A549 (cell line): ENCODE measurements at regions not wholly inside any gene's neighbourhood (a gene's known extent, or its start where the extent isn't known, plus 50 kb on each side); places are given as distances from the start of the nearest gene placed in this dataset.

ENCODE experiments used
- ATAC-seq, 2 experiments: fragments of 200-7000 bp in 1 of 2; fragments of >200 bp in 1 of 2; cut with Nextera tagmentation in 1 of 2; cut with Tn5 transposase in 1 of 2; 3 replicates each; pipeline versions ENCODE4 v1.8.0 to v1.9.1; 2018 to 2020; ENCODE audit warnings: mild to moderate bottlenecking in 1 of 2, moderate library complexity in 1 of 2
- CTCF ChIA-PET: fragments of 300-600 bp; sonication (Branson Sonifier 250); formaldehyde crosslinking; extraction: SDS; loops from one replicate; lab custom pipeline; 2021; ENCODE audit warnings: antibody characterized with exemption, inconsistent platforms; lab: Yijun Ruan, JAX
- POLR2A ChIA-PET: fragments of 350-600 bp; formaldehyde crosslinking; extraction: SDS; loops from one replicate; lab custom pipeline; 2021; ENCODE audit warnings: antibody characterized with exemption, inconsistent platforms; lab: Yijun Ruan, JAX
- DNase-seq, 2 experiments: peaks; one replicate each; pipeline versions ENCODE4 v3.0.0 to v3.0.0-alpha.2; 2011 to 2016; ENCODE audit warnings: low read depth in 1 of 2, low spot score in 1 of 2
- FAIRE-seq: peaks from 2 replicates; lab custom pipeline; 2011; peaks lifted over from hg19 to GRCh38; lab: Jason Lieb, UNC
- H3K27ac ChIP-seq, 2 experiments: fragments of >200 bp; sonication (Bioruptor Twin); formaldehyde crosslinking; 3 replicates each; pipeline ENCODE4 v1.5.1; 2016 to 2017
- H3K4me1 ChIP-seq: fragments of >200 bp; sonication (Bioruptor Twin); formaldehyde crosslinking; 3 replicates; pipeline ENCODE4 v1.6.1; 2016
- H3K4me2 ChIP-seq: fragments of >200 bp; sonication (Bioruptor Twin); formaldehyde crosslinking; 3 replicates; pipeline ENCODE4 v1.6.1; 2016
- H3K4me3 ChIP-seq: fragments of >200 bp; sonication (Bioruptor Twin); formaldehyde crosslinking; 3 replicates; pipeline ENCODE4 v1.5.1; 2016
- H3K9me3 ChIP-seq: fragments of >200 bp; sonication (Bioruptor Twin); formaldehyde crosslinking; 3 replicates; pipeline ENCODE4 v1.6.1; 2016
- ATOH8 ChIP-seq: fragments of 250-450 bp; sonication (Bioruptor Pico); IDR thresholded peaks from 2 replicates; pipeline ENCODE4 v1.5.0; 2020; ENCODE audit warnings: low read depth, mild to moderate bottlenecking, moderate library complexity
- CBX8 ChIP-seq: fragments of 200-600 bp; sonication (generic); IDR thresholded peaks from 2 replicates; pipeline ENCODE4 v1.6.1; 2016
- CHD2 ChIP-seq: fragments of 150-350 bp; IDR thresholded peaks from 2 replicates; pipeline ENCODE4 v1.6.1; 2014; ENCODE audit warnings: low read length; ENCODE audit not compliant: partially characterized antibody
- EHF ChIP-seq: fragments of 250-450 bp; sonication (Bioruptor Pico); IDR thresholded peaks from 2 replicates; pipeline ENCODE4 v1.5.0; 2020; ENCODE audit warnings: mild to moderate bottlenecking
- ESRRA ChIP-seq: fragments of 150-350 bp; IDR thresholded peaks from 2 replicates; pipeline ENCODE4 v1.6.1; 2014; ENCODE audit warnings: mild to moderate bottlenecking, low read length, borderline replicate concordance
- FOXS1 ChIP-seq: fragments of 250-450 bp; sonication (Bioruptor Pico); IDR thresholded peaks from 2 replicates; pipeline ENCODE4 v1.5.0; 2020; ENCODE audit warnings: mild to moderate bottlenecking, moderate library complexity
- HDAC2 ChIP-seq: fragments of 200-600 bp; sonication (generic); IDR thresholded peaks from 2 replicates; pipeline ENCODE4 v1.6.1; 2016
- HEYL ChIP-seq: fragments of 250-450 bp; sonication (Bioruptor Pico); IDR thresholded peaks from 2 replicates; pipeline ENCODE4 v1.8.0; 2021; ENCODE audit warnings: mild to moderate bottlenecking, moderate library complexity
- HOXA7 ChIP-seq: fragments of 250-450 bp; sonication (Bioruptor Pico); IDR thresholded peaks from 2 replicates; pipeline ENCODE4 v1.5.0; 2020; ENCODE audit warnings: mild to moderate bottlenecking, moderate library complexity
- JUNB ChIP-seq: fragments of >200 bp; sonication (Bioruptor Twin); formaldehyde crosslinking; IDR thresholded peaks from 2 replicates; pipeline ENCODE4 v1.6.1; 2016
- KDM5A ChIP-seq: fragments of 200-600 bp; sonication (generic); IDR thresholded peaks from 2 replicates; pipeline ENCODE4 v1.6.1; 2016; ENCODE audit warnings: antibody characterized with exemption, mild to moderate bottlenecking
- NFE2L2 ChIP-seq: fragments of 150-350 bp; conservative IDR thresholded peaks from 2 replicates; pipeline ENCODE4 v1.6.1; 2014; ENCODE audit warnings: low read length
- NR3C1 ChIP-seq: fragments of >200 bp; sonication (Bioruptor Twin); formaldehyde crosslinking; IDR thresholded peaks from 3 replicates; pipeline ENCODE4 v1.6.1; 2017
- POLR2A ChIP-seq: IDR thresholded peaks from 2 replicates; pipeline ENCODE4 v1.6.1; 2012; ENCODE audit warnings: mild to moderate bottlenecking, low read length
- RFX5 ChIP-seq: fragments of 450-650 bp; IDR thresholded peaks from 2 replicates; pipeline ENCODE4 v1.7.1; 2014; ENCODE audit warnings: antibody characterized with exemption, mild to moderate bottlenecking, moderate library complexity
- SMC3 ChIP-seq: fragments of >200 bp; sonication (Bioruptor Twin); formaldehyde crosslinking; IDR thresholded peaks from 3 replicates; pipeline ENCODE4 v1.6.1; 2018; ENCODE audit warnings: inconsistent platforms
- TFCP2L1 ChIP-seq: fragments of 250-450 bp; sonication (Bioruptor Pico); IDR thresholded peaks from 2 replicates; pipeline ENCODE4 v1.5.0; 2021; ENCODE audit warnings: mild to moderate bottlenecking
- ZC3H11A ChIP-seq: fragments of 450-650 bp; IDR thresholded peaks from 2 replicates; pipeline ENCODE4 v1.6.1; 2014; ENCODE audit warnings: antibody characterized with exemption, mild to moderate bottlenecking
- ZSCAN20 ChIP-seq: fragments of 250-450 bp; sonication (Bioruptor Pico); IDR thresholded peaks from 2 replicates; pipeline ENCODE4 v1.8.0; 2022; ENCODE audit warnings: mild to moderate bottlenecking, moderate library complexity
- WGBS: methylation state at CpG from one replicate; pipeline ENCODE4 v1.1.6; 2017; ENCODE audit errors: missing lambda C conversion rate; 5-methylcytosine and 5-hydroxymethylcytosine counted together
- TF ChIP-seq, protein P1 (sequence below): fragments of >200 bp; sonication (Bioruptor Twin); formaldehyde crosslinking; IDR thresholded peaks from 3 replicates; pipeline ENCODE4 v1.5.1; 2016
- TF ChIP-seq, protein P2 (sequence below): fragments of >200 bp; sonication (Bioruptor Twin); formaldehyde crosslinking; IDR thresholded peaks from 3 replicates; pipeline ENCODE4 v1.6.1; 2016

DNA sequence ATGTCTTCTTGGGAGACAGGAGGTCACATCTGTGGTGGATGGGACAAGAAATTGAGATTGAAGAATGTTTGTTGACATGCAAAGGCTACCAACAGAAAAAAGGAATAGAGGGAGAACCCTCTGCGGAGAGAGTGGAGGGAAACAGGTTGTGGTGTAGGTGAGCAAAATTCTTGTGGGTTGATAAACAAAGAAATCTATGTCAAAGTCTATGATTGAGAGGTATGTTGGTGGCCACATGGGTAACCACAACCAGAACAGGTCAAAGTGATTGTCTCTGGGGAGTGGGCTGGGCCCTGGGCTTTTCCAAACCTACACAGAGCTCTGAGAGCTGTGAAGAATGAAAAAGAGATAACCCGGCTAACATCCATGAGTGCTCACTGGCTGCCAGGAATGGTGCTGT is 62.8 kb upstream of the NCK2 start:
- no peak overlapping the region for H3K4me2 ChIP-seq
- 77% methylated on average over 2 of the region's 2 CpGs for WGBS
- no peak overlapping the region for H3K27ac ChIP-seq
- no peak for DNase-seq
- no peaks in the 10 kb centered on the region for H3K4me1 ChIP-seq
- CTCF ChIA-PET = no interaction called here
- no peak for ATAC-seq
- TF ChIP-seq FOXS1 (CRISPR knock-in tag) = no peak
- no peak for TF ChIP-seq CHD2
- no peak for TF ChIP-seq RFX5
- POLR2A ChIA-PET = no interaction called here
- no peak for FAIRE-seq
- no peaks in the 10 kb centered on the region for H3K9me3 ChIP-seq
- no peak overlapping the region for H3K4me3 ChIP-seq

DNA sequence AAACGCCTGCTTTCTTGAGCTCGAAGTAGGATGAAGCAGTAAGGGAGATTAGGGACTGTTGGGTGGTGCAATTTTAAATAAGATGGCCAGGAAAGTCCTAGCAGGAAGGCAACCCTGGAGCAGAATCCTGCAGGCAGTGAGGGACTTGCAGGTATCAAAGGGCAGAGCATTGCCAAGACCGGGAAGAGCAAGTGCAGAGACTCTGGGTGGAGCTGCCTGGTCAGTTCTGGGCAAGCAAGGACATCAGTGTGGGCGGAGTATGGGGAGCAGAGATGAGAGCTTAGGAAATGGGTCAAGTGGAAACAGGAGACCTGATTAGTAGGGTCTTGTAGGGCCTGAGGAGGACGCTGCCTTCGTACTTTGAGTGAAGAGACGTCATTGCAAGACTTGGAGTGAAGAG is 64.4 kb upstream of the NCK2 start:
- no peak overlapping the region for H3K4me2 ChIP-seq
- no peak overlapping the region for H3K27ac ChIP-seq
- TF ChIP-seq TFCP2L1 (no peak), ESRRA (no peak), POLR2A (no peak), JUNB (no peak), ZC3H11A (no peak), NFE2L2 (no peak), HDAC2 (no peak), NR3C1 (no peak), CBX8 (no peak), SMC3 (no peak), KDM5A (no peak), HEYL (CRISPR knock-in tag) (no peak), ATOH8 (CRISPR knock-in tag) (no peak), HOXA7 (CRISPR knock-in tag) (no peak)
- H3K4me3 ChIP-seq = no peak overlapping the region
- 19% methylated on average over 7 of the region's 7 CpGs for WGBS
- no peak for FAIRE-seq
- DNase-seq = no peak
- no peak for ATAC-seq
- no peaks in the 10 kb centered on the region for H3K4me1 ChIP-seq
- no peaks in the 10 kb centered on the region for H3K9me3 ChIP-seq
- POLR2A ChIA-PET = no interaction called here
- CTCF ChIA-PET = interaction anchor here (1.1 kb wide), 1 partner anchor 10 kb away, joined by 3 read pairs; no protein-coding TSS in a partner anchor

- ATAC-seq (no peak), FAIRE-seq (no peak), DNase-seq (no peak)
- no peaks in the 10 kb centered on the region for H3K4me1 ChIP-seq
- H3K4me3 ChIP-seq = no peak overlapping the region
- TF ChIP-seq TFCP2L1 (no peak), KDM5A (no peak), EHF (CRISPR knock-in tag) (no peak), HDAC2 (no peak), HEYL (CRISPR knock-in tag) (no peak), ZSCAN20 (CRISPR knock-in tag) (no peak), JUNB (no peak)
- TF ChIP-seq, protein P1, sequence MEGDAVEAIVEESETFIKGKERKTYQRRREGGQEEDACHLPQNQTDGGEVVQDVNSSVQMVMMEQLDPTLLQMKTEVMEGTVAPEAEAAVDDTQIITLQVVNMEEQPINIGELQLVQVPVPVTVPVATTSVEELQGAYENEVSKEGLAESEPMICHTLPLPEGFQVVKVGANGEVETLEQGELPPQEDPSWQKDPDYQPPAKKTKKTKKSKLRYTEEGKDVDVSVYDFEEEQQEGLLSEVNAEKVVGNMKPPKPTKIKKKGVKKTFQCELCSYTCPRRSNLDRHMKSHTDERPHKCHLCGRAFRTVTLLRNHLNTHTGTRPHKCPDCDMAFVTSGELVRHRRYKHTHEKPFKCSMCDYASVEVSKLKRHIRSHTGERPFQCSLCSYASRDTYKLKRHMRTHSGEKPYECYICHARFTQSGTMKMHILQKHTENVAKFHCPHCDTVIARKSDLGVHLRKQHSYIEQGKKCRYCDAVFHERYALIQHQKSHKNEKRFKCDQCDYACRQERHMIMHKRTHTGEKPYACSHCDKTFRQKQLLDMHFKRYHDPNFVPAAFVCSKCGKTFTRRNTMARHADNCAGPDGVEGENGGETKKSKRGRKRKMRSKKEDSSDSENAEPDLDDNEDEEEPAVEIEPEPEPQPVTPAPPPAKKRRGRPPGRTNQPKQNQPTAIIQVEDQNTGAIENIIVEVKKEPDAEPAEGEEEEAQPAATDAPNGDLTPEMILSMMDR = no peak
- TF ChIP-seq, protein P2, sequence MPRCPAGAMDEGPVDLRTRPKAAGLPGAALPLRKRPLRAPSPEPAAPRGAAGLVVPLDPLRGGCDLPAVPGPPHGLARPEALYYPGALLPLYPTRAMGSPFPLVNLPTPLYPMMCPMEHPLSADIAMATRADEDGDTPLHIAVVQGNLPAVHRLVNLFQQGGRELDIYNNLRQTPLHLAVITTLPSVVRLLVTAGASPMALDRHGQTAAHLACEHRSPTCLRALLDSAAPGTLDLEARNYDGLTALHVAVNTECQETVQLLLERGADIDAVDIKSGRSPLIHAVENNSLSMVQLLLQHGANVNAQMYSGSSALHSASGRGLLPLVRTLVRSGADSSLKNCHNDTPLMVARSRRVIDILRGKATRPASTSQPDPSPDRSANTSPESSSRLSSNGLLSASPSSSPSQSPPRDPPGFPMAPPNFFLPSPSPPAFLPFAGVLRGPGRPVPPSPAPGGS = no peak
- no peaks in the 10 kb centered on the region for H3K9me3 ChIP-seq
- WGBS = 10% methylated on average over 6 of the region's 6 CpGs
- no peak overlapping the region for H3K27ac ChIP-seq
- ChIA-PET CTCF (no interaction called here), POLR2A (no interaction called here)
- no peak overlapping the region for H3K4me2 ChIP-seq
Observed at GRCh38 chr2:105678346-105678745, 66.4 kb upstream of the NCK2 start.
